ENCODE measurements at regions not wholly inside any gene's neighbourhood (a gene's known extent, or its start where the extent isn't known, plus 50 kb on each side); places are given as distances from the start of the nearest gene placed in this dataset.

- no TSS peak for BruUV-seq (replicated peaks)
- intact Hi-C loops (cut with micrococcal nuclease; ENCODE audit: unreplicated experiment): no loop called here
- Histone ChIP-seq H3K4me1 (ENCODE audit: insufficient read depth, low read length, poor library complexity, severe bottlenecking) (peaks cover 13% of the 10 kb centered on the region), H3K27ac (ENCODE audit: low read depth, low read length, poor library complexity, severe bottlenecking) (no peak overlapping the region), H3K4me3 (ENCODE audit: low read depth, low read length, poor library complexity, severe bottlenecking) (no peak overlapping the region), H3K27me3 (replicated peaks; ENCODE audit: insufficient read depth, low read depth, low read length, poor library complexity) (no peaks in the 10 kb centered on the region), H3K36me3 (ENCODE audit: insufficient read depth, low read length, poor library complexity, severe bottlenecking) (no peaks in the 10 kb centered on the region), H3K9me3 (ENCODE audit: low read depth, low read length, poor library complexity, severe bottlenecking) (no peaks in the 10 kb centered on the region)
- no peak for DNase-seq (ENCODE audit: low spot score)
- POLR2A ChIA-PET (ENCODE audit: low non-redundant PET): no interaction called here
- no peak for TF ChIP-seq EZH2 (IDR thresholded peaks at IDR 0.05; ENCODE audit: borderline replicate concordance, low read depth, low read length, poor library complexity, severe bottlenecking)
- TF ChIP-seq, protein P1, sequence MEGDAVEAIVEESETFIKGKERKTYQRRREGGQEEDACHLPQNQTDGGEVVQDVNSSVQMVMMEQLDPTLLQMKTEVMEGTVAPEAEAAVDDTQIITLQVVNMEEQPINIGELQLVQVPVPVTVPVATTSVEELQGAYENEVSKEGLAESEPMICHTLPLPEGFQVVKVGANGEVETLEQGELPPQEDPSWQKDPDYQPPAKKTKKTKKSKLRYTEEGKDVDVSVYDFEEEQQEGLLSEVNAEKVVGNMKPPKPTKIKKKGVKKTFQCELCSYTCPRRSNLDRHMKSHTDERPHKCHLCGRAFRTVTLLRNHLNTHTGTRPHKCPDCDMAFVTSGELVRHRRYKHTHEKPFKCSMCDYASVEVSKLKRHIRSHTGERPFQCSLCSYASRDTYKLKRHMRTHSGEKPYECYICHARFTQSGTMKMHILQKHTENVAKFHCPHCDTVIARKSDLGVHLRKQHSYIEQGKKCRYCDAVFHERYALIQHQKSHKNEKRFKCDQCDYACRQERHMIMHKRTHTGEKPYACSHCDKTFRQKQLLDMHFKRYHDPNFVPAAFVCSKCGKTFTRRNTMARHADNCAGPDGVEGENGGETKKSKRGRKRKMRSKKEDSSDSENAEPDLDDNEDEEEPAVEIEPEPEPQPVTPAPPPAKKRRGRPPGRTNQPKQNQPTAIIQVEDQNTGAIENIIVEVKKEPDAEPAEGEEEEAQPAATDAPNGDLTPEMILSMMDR (conservative IDR thresholded peaks at IDR 0.05; ENCODE audit: low read depth, low read length): no peak
- CTCF ChIA-PET: no interaction called here
These were observed 170.0 kb upstream of the NR5A2 start for GRCh38 chr1:199857516-199857915.

- ChIA-PET POLR2A (ENCODE audit: low non-redundant PET) (no interaction called here), CTCF (no interaction called here)
- Histone ChIP-seq H3K27ac (ENCODE audit: low read depth, low read length, poor library complexity, severe bottlenecking) (no peak overlapping the region), H3K36me3 (ENCODE audit: insufficient read depth, low read length, poor library complexity, severe bottlenecking) (no peaks in the 10 kb centered on the region), H3K27me3 (replicated peaks; ENCODE audit: insufficient read depth, low read depth, low read length, poor library complexity) (no peaks in the 10 kb centered on the region), H3K9me3 (ENCODE audit: low read depth, low read length, poor library complexity, severe bottlenecking) (no peaks in the 10 kb centered on the region), H3K4me1 (ENCODE audit: insufficient read depth, low read length, poor library complexity, severe bottlenecking) (peaks cover 13% of the 10 kb centered on the region), H3K4me3 (ENCODE audit: low read depth, low read length, poor library complexity, severe bottlenecking) (no peak overlapping the region)
- no TSS peak for BruUV-seq (replicated peaks)
- TF ChIP-seq, protein P1 (conservative IDR thresholded peaks at IDR 0.05; ENCODE audit: low read depth, low read length): no peak
- no peak for TF ChIP-seq EZH2 (IDR thresholded peaks at IDR 0.05; ENCODE audit: borderline replicate concordance, low read depth, low read length, poor library complexity, severe bottlenecking)
- DNase-seq (ENCODE audit: low spot score): no peak
- intact Hi-C loops (cut with micrococcal nuclease; ENCODE audit: unreplicated experiment): no loop called here
These were observed 169.3 kb upstream of the NR5A2 start for GRCh38 chr1:199858171-199858570.

GRCh38 chr1:199858856-199859255, 168.7 kb upstream of the NR5A2 start:
- no peaks in the 10 kb centered on the region for H3K36me3 ChIP-seq (ENCODE audit: insufficient read depth, low read length, poor library complexity, severe bottlenecking)
- no TSS peak for BruUV-seq (replicated peaks)
- H3K9me3 ChIP-seq (ENCODE audit: low read depth, low read length, poor library complexity, severe bottlenecking): no peaks in the 10 kb centered on the region
- H3K27me3 ChIP-seq (replicated peaks; ENCODE audit: insufficient read depth, low read depth, low read length, poor library complexity): no peaks in the 10 kb centered on the region
- intact Hi-C loops (cut with micrococcal nuclease; ENCODE audit: unreplicated experiment): no loop called here
- DNase-seq (ENCODE audit: low spot score): no peak
- peaks cover 13% of the 10 kb centered on the region for H3K4me1 ChIP-seq (ENCODE audit: insufficient read depth, low read length, poor library complexity, severe bottlenecking)
- H3K27ac ChIP-seq (ENCODE audit: low read depth, low read length, poor library complexity, severe bottlenecking): no peak overlapping the region
- CTCF ChIA-PET: no interaction called here
- TF ChIP-seq, protein P1 (conservative IDR thresholded peaks at IDR 0.05; ENCODE audit: low read depth, low read length): no peak
- TF ChIP-seq EZH2 (IDR thresholded peaks at IDR 0.05; ENCODE audit: borderline replicate concordance, low read depth, low read length, poor library complexity, severe bottlenecking): no peak
- H3K4me3 ChIP-seq (ENCODE audit: low read depth, low read length, poor library complexity, severe bottlenecking): no peak overlapping the region
- POLR2A ChIA-PET (ENCODE audit: low non-redundant PET): no interaction called here

Data from A673 (cell line).